HG03103 (cell line): ENCODE measurements at regions not wholly inside any gene's neighbourhood (a gene's known extent, or its start where the extent isn't known, plus 50 kb on each side); places are given as distances from the start of the nearest gene placed in this dataset.

Experiments used
- ATAC-seq: cut with Tn5 transposase; IDR thresholded peaks from one replicate; pipeline ENCODE4 v1.9.1; 2021; ENCODE audit warnings: low read depth; ENCODE audit not compliant: unreplicated experiment

DNA sequence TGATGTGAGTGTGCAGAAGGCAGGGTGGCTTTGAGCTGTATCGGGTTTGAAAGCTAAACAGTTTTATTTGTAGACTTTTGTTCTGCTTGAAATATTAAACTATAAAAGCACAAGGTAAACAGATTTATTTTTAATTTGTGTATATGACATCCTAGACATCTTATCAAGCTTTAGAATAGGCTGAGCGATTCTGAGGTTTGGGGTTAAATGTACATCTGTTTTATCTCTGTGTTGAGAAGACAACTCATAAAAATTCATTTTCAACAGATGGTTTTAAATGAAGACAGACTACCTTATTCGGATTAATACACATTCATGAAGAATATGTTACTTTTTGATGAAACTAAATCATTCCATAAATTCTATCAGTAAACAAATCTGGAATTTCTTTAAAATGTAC, 368.8 kb downstream of the RPRM start:
- no peak for ATAC-seq

DNA sequence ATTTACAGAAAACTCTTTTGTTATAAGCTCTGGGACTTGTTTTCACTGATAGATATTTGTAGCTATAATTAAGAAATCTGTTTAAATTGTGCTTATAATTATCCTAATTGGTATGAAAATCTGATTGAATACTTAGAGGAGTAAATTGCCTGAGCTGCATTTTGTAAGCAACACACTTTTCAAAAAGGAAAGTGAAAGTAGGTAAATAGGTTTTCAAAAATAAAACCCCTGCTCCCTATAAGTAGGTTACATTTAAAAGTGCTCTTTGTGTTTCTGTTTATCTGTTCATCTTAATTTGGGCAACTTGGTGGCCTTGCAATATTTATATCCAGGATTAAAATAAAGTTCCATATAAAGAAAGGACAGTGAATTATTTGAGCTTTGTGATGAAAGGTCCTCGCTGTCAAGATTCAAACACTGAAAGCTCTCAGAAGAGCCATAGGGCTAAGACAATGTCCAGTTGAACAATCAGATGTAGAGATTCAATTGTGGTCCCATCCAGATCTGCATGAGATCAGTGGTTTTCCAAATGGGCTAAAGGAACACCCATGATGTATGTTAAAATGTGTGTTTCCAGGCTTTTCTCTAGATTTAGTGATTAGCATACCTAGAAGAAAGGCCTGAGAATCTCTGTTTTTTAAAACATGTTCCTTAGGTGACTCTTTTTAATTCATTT, 371.6 kb downstream of the RPRM start:
- ATAC-seq: no peak

DNA sequence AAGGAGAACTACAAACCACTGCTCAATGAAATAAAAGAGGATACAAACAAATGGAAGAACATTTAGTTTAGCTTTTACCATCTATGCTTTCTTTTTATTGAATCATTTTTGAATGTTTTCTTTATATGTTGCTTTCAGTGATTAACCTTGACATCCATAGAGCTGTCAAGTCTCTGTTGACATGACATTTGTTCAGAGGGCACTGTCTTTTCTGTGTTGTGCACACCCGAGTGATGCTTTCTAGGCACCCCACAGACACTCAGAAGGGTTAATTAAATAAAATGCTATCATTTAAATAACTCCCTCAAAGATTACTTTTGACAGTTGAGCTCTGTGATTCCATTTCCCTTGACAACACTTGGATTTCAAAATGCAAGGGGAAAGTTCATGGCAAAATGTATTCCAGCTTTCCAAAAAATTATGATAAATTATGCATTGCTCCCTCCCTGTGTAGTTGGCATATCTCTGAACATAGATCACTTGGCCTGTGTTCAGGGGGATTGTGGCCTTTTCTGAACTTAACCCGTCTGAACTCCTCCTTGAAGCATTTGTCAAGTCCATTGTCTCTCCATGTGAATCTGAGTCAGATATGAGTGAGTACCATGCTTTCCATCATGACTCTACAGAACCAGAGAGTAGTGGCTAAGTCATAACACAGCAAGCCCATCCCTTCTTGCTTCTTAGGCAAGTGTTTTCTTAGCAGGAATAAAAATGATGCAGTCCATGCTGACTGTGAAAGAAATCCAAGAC, 372.6 kb downstream of the RPRM start:
- ATAC-seq: no peak

DNA sequence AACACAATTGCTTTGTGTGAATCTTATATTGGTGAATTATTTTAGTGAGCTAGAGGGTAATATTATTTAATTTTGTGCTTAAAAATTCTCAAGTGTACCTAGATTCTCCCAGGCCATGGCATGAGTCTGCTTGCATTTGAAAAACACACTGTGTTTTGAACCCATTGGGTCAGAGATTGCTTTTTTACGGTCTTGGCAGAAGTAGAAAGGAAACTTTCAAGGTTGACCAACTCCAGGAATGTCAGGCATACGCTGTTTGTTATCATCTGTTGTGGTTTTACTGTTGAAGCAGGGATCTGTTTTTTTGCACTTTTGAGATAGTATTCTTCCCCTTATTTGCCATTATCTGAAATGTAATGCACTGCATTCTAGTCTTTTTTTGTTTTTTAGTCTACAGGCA, 377.4 kb downstream of the RPRM start:
- ATAC-seq: no peak

DNA sequence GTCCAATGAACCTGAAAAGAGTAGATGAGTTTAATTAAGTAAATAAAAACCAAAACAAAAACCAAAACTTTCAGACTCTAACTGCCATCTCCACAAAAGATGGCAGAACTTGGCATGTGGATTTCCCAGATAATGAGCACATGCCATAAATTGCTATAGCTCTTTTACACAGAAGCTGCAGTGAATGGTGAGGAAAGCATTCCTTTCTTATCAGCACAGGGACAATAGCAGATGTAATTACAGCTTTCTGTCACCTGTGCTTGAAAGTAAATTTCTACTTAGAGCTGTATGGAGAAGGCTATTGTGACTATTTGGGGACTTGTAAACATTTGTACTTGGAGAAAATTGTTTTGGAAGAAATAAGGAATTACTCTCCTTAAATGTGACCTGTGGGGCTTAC, 378.4 kb downstream of the RPRM start:
- no peak for ATAC-seq

DNA sequence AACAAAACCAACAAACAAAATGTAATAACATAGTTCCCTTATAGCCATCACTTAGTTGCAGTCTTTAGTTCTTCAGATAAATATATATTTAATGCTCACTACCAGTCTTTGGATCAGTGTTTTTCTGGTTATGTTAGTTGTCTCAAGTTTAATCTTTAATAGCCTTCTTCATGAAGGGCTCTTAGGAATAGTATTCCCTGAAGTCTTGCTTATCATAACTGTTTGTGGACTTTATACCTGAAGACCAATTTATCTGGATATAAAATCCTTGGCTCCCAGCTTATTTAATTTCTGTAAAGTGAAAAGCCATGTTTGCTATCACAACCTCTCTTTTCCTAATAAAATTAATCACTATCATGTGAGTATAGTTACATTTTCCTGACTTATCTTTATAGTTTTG, 379.7 kb downstream of the ARL6IP6 start:
- no peak for ATAC-seq

DNA sequence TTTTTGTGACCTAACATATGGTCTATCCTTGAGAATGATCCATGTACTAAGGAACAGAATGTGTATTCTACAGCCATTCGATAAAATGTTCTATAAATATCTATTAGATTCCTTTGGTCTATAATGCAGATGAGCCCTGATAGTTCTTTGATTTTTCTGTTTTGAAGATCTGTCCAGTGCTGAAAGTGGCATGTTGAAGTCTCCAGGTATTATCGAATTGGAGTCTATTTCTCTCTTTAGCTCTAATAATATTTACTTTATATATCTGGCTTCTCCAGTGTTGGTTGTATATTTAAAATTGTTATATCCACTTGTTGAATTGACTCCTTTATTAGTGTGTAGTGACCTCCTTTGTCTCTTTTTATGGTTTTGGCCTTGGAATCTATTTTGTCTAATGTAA, 377.9 kb downstream of the ARL6IP6 start:
- no peak for ATAC-seq

DNA sequence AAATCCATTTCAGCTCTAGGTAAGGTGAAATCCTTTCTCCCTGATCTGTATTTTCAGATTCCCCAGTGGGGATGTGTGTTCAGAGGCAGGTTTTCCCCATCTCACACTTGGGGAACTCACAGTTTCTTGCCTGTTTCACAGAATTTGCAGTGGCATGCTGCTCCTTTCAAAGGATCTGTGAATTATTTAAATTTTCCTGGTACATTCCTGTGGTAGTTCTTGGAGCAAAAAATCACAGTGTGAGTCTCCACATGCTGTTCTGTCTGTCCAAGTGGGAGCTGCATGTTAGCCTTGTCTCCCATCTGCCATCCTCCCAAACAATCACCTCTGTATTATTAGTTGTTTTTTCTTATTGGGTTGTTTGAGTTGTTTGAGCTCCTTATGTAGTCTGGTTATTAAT, 372.9 kb downstream of the ARL6IP6 start:
- ATAC-seq: no peak

GRCh38 chr2:153079315-153079714, 360.9 kb downstream of the ARL6IP6 start:
- no peak for ATAC-seq

DNA sequence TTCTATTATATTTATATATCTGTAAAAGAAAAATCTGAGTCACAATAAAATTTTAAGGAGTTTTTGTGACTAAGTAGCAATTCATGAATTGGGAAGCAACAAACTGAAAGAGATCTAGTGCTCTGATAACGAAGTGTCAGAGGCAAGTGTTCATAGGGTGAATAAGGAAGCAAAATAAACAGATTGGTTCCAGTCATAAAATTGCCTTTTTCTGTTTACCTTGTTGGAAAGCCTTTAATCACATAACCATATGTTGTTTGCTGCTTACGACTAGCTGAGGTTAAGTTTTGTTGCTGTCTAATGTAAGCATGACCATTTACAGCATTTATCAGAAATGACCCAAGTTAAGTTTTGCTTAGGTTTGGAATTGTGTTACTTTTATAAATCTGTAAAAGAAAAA, 358.9 kb downstream of the ARL6IP6 start:
- no peak for ATAC-seq

DNA sequence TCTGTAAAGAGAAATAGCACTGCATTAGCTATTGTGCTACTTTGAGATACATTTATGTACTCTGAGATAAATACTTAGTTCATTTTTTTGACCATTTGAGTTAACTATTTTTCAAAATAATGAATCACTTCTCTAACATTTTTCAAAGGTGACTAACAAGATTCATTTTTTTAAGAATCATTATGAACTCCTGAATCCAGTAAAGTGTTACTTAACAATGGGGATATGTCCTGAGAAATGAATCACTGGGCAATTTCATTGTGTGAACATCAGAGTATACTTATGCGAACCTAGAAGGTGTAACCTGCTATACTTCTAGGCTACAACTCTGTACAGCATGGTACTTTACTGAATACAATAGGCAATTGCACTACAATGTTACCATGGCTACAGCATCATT, 355.8 kb downstream of the ARL6IP6 start:
- ATAC-seq: no peak

- no peak for ATAC-seq
These were observed 354.4 kb downstream of the ARL6IP6 start for GRCh38 chr2:153072813-153073212.

GRCh38 chr2:153072077-153072476, 353.7 kb downstream of the ARL6IP6 start:
- no peak for ATAC-seq

- ATAC-seq: no peak
These were observed 352.7 kb downstream of the ARL6IP6 start for GRCh38 chr2:153071090-153071489.

- ATAC-seq: no peak
These were observed 350.5 kb downstream of the ARL6IP6 start for GRCh38 chr2:153068915-153069314.

DNA sequence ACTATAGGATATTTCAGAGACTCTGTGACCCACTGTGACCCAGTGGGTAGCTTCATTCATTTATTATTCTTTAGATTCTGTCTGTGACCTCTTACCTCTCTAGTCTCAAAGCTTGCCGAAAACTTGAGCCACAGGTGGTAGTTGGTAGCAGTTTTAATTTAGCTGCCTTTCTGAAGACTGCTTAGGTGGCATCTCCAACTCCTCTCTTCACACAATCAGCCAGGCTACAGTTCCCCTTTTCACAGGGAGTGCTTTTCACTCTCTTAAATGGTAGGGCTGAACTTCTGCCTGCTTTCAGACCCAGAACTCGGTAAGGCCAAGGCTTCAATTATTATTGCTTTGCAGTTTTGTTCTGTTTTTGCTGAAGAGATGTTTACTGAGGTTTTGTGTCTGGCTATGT, 349.6 kb downstream of the ARL6IP6 start:
- ATAC-seq: no peak

- no peak for ATAC-seq
These were observed 341.1 kb downstream of the ARL6IP6 start for GRCh38 chr2:153059338-153060052.

DNA sequence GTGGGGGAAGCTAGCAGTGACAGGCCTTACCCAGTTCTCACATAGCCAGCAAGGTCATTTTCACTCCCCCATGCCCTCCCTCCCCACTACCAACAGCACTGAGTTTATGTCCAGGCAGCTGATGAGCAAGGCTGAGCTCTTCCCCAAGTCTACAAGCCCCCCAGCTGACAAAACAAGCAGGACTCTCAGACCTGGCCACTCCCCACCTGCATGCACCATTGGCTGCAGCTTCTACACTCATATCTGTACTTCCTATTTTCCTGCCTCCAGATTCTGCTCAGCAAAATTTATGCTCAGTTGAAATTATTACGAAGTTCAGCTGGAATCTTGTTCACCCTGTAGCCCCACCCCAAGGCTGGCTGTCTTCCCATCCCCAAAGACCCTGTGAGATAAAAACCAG, 339.3 kb downstream of the ARL6IP6 start:
- ATAC-seq: no peak

DNA sequence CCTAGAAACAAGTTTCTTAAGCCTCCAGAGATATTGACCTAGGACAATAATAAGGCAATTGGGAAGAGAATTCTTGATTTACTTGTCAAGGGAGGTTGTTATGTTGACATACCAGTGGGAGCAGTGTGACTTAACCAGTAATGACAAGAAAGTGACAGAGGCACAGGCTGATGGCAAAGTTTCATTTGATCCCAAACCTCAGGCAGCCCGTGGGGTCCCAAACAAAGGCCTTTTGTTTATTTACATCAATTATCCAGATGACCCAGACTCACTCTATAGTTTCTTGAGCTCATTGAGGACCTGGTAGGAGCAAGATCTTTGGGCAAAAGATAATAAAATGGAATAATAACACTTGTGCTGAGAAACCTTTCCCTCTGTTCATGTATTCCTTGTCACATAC, 336.8 kb downstream of the ARL6IP6 start:
- no peak for ATAC-seq

DNA sequence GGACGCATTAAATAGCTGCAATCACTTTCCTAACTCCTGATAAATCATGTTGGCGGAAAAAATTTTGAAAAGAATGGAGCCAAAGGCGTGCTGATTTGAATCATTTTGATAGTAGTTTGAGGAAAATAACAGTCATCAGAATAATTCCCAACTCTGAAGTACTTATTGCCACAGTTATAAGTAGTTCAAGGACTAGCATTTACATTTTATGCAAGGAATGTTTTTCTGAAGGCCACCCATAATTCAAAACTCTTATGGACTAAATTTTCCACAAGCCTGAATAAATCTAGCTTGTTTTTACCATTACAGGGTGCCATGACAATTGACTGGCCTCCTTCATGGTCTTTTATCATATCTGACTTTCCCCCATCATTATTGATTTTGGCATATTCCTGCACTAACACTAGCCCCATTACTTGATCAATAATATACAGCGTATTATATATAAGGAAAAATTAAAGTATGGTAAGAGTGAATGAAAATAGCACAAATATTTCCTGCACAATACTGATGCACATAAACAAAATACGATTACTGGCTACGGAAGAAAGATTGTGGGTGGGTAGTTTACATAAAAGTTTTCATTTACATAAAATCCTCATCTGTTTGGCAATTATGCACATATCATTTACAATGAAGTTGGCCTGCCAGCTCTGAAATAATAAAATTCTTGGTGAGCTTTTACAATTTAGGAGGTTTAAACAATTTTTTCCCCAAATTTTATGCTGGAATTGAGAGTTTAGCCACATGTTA, 334.6 kb downstream of the ARL6IP6 start:
- no peak for ATAC-seq

- ATAC-seq: no peak
These were observed 328.8 kb downstream of the ARL6IP6 start for GRCh38 chr2:153047220-153047619.
